HFFc6 (cell line): ENCODE measurements at regions not wholly inside any gene's neighbourhood (a gene's known extent, or its start where the extent isn't known, plus 50 kb on each side); places are given as distances from the start of the nearest gene placed in this dataset.

Source experiments
- DNase-seq: peaks from one replicate; pipeline ENCODE4 v3.0.0-alpha.2; 2018
- H3K27ac Mint-ChIP-seq: 2 replicates; pipeline ENCODE4 v1.8.0; 2020; ENCODE audit warnings: mild to moderate bottlenecking, mixed read lengths
- H3K27me3 Mint-ChIP-seq: 2 replicates; pipeline ENCODE4 v1.8.0; 2021; ENCODE audit warnings: mild to moderate bottlenecking, moderate library complexity, mixed read lengths; ENCODE audit not compliant: insufficient read depth
- H3K36me3 Mint-ChIP-seq: 2 replicates; pipeline ENCODE4 v1.8.0; 2021; ENCODE audit warnings: low read depth, mixed read lengths
- H3K4me1 Mint-ChIP-seq: 2 replicates; pipeline ENCODE4 v1.8.0; 2020; ENCODE audit warnings: low read depth, mixed read lengths
- H3K4me3 Mint-ChIP-seq: 2 replicates; pipeline ENCODE4 v1.8.0; 2020; ENCODE audit warnings: mild to moderate bottlenecking, moderate library complexity, mixed read lengths
- H3K9me3 Mint-ChIP-seq: 2 replicates; pipeline ENCODE4 v1.8.0; 2020; ENCODE audit warnings: mild to moderate bottlenecking, mixed read lengths
- CTCF ChIP-seq: fragments of 200-600 bp; sonication (generic); IDR thresholded peaks from 2 replicates; pipeline ENCODE4 v1.5.0; 2021; ENCODE audit warnings: antibody characterized with exemption, mild to moderate bottlenecking

- Mint-ChIP-seq H3K9me3 (peaks cover 8% of the 10 kb centered on the region), H3K27me3 (no peaks in the 10 kb centered on the region; the same call in none of the 2 replicates), H3K27ac (no peak overlapping the region), H3K4me3 (no peak overlapping the region), H3K36me3 (no peaks in the 10 kb centered on the region), H3K4me1 (no peaks in the 10 kb centered on the region)
- TF ChIP-seq CTCF: no peak
- DNase-seq: no peak
Measured at GRCh38 chr9:118891213-118891612, 478.0 kb downstream of the BRINP1 start.

- H3K4me1 Mint-ChIP-seq: no peaks in the 10 kb centered on the region
Measured at GRCh38 chr9:118896324-118897000, 472.8 kb downstream of the BRINP1 start.

GRCh38 chr9:118918180-118918579 is 451.1 kb downstream of the BRINP1 start:
- H3K4me3 Mint-ChIP-seq: no peak overlapping the region
- TF ChIP-seq CTCF: no peak
- no peaks in the 10 kb centered on the region for H3K4me1 Mint-ChIP-seq
- H3K36me3 Mint-ChIP-seq: no peaks in the 10 kb centered on the region
- H3K9me3 Mint-ChIP-seq: peaks cover 28% of the 10 kb centered on the region
- H3K27ac Mint-ChIP-seq: no peak overlapping the region
- no peak for DNase-seq
- no peaks in the 10 kb centered on the region for H3K27me3 Mint-ChIP-seq

More at GRCh38 chr9:118896324-118897000, 472.8 kb downstream of the BRINP1 start:
- Mint-ChIP-seq H3K27me3 (peaks cover 2% of the 10 kb centered on the region; the same call in 1 of the 2 replicates), H3K9me3 (peaks cover 3% of the 10 kb centered on the region; the same call in 1 of the 2 replicates), H3K27ac (no peak overlapping the region), H3K36me3 (no peaks in the 10 kb centered on the region), H3K4me3 (no peak overlapping the region)
- DNase-seq: no peak
- TF ChIP-seq CTCF: no peak

- Mint-ChIP-seq H3K4me1 (peaks cover 12% of the 10 kb centered on the region; the same call in 1 of the 2 replicates), H3K9me3 (no peaks in the 10 kb centered on the region), H3K27ac (no peak overlapping the region), H3K4me3 (no peak overlapping the region), H3K36me3 (no peaks in the 10 kb centered on the region; the same call in 1 of the 2 replicates), H3K27me3 (no peaks in the 10 kb centered on the region)
- no peak for DNase-seq
- no peak for TF ChIP-seq CTCF
Measured at GRCh38 chr9:118928722-118929121, 440.5 kb downstream of the BRINP1 start.

GRCh38 chr9:118929287-118929686 is 439.9 kb downstream of the BRINP1 start:
- Mint-ChIP-seq H3K36me3 (no peaks in the 10 kb centered on the region; the same call in 1 of the 2 replicates), H3K27ac (no peak overlapping the region)

More at GRCh38 chr9:118929287-118929686, 439.9 kb downstream of the BRINP1 start:
- H3K27me3 Mint-ChIP-seq: no peaks in the 10 kb centered on the region
- no peak overlapping the region for H3K4me3 Mint-ChIP-seq
- peaks cover 12% of the 10 kb centered on the region; the same call in 1 of the 2 replicates for H3K4me1 Mint-ChIP-seq
- no peaks in the 10 kb centered on the region for H3K9me3 Mint-ChIP-seq
- TF ChIP-seq CTCF: no peak
- peak; percentile 45 for DNase-seq
